HFF-Myc (cell line): ENCODE measurements at regions not wholly inside any gene's neighbourhood (a gene's known extent, or its start where the extent isn't known, plus 50 kb on each side); places are given as distances from the start of the nearest gene placed in this dataset.

Source experiments
- DNase-seq: peaks from one replicate; pipeline ENCODE4 v3.0.0-alpha.2; 2011; ENCODE audit warnings: low read depth; ENCODE audit errors: extremely low read depth
- H3K4me3 ChIP-seq: replicated peaks from 2 replicates; pipeline ENCODE4 v1.5.1; 2011; ENCODE audit warnings: low read depth, mild to moderate bottlenecking, control low read depth, low read length
- CTCF ChIP-seq: IDR thresholded peaks from 2 replicates; pipeline ENCODE4 v1.5.1; 2012; ENCODE audit warnings: mild to moderate bottlenecking, low read depth, low read length, control low read depth; ENCODE audit errors: missing control alignments

GRCh38 chr14:87306409-87307168, 686.4 kb downstream of the GALC start:
- no peak for TF ChIP-seq CTCF
- no peak overlapping the region for H3K4me3 ChIP-seq
- no peak for DNase-seq

GRCh38 chr14:87305345-87305744, 687.6 kb downstream of the GALC start:
- TF ChIP-seq CTCF: no peak
- H3K4me3 ChIP-seq: no peak overlapping the region
- DNase-seq: no peak

GRCh38 chr14:87304404-87304803, 688.6 kb downstream of the GALC start:
- DNase-seq: no peak
- no peak for TF ChIP-seq CTCF

GRCh38 chr14:87286826-87287225, 706.2 kb downstream of the GALC start:
- no peak for DNase-seq
- H3K4me3 ChIP-seq: no peak overlapping the region
- no peak for TF ChIP-seq CTCF

More at GRCh38 chr14:87304404-87304803, 688.6 kb downstream of the GALC start:
- no peak overlapping the region for H3K4me3 ChIP-seq

- TF ChIP-seq CTCF: no peak
- no peak overlapping the region for H3K4me3 ChIP-seq
- no peak for DNase-seq
These were observed 706.8 kb downstream of the GALC start for GRCh38 chr14:87286191-87286590.

GRCh38 chr14:87285506-87285905, 707.5 kb downstream of the GALC start:
- H3K4me3 ChIP-seq: no peak overlapping the region
- no peak for TF ChIP-seq CTCF

GRCh38 chr14:87283547-87283946, 709.4 kb downstream of the GALC start:
- no peak overlapping the region for H3K4me3 ChIP-seq
- no peak for DNase-seq
- TF ChIP-seq CTCF: no peak

More at GRCh38 chr14:87285506-87285905, 707.5 kb downstream of the GALC start:
- no peak for DNase-seq
